K562 (cell line): ENCODE measurements at regions not wholly inside any gene's neighbourhood (a gene's known extent, or its start where the extent isn't known, plus 50 kb on each side); places are given as distances from the start of the nearest gene placed in this dataset.

ENCODE experiments used
- EP300 ChIP-seq: IDR thresholded peaks from 2 replicates; pipeline ENCODE4 v1.6.1; 2012; ENCODE audit warnings: low read length, improper control_type of control experiment
- EZH2 ChIP-seq: IDR thresholded peaks from 2 replicates; pipeline ENCODE4 v1.6.1; 2012; ENCODE audit warnings: low read depth, mild to moderate bottlenecking, inconsistent platforms, low read length, borderline replicate concordance
- MAFG ChIP-seq: fragments of 450-650 bp; conservative IDR thresholded peaks from 2 replicates; pipeline ENCODE4 v1.6.1; 2016; ENCODE audit warnings: missing genetic modification characterization, missing compliant biosample characterization
- ZNF76 ChIP-seq: fragments of 250-450 bp; sonication (Bioruptor Pico); IDR thresholded peaks from 2 replicates; pipeline ENCODE4 v1.4.0; 2020; ENCODE audit warnings: mild to moderate bottlenecking, moderate library complexity, borderline replicate concordance
- ZSCAN32 ChIP-seq: fragments of 450-650 bp; formaldehyde crosslinking; IDR thresholded peaks from 2 replicates; pipeline ENCODE4 v1.4.0; 2020; ENCODE audit warnings: mild to moderate bottlenecking, moderate library complexity
- TF ChIP-seq, protein P1 (sequence below): sonication (generic); formaldehyde crosslinking; IDR thresholded peaks from 2 replicates; pipeline ENCODE4 v1.8.0; 2022; ENCODE audit warnings: missing genetic modification reagents, mild to moderate bottlenecking, borderline replicate concordance
- TF ChIP-seq, protein P2 (sequence below), 2 experiments: fragments of 450-650 bp; conservative IDR thresholded peaks; 2 replicates each; pipeline ENCODE4 v1.6.1; 2017; ENCODE audit warnings: mild to moderate bottlenecking in 2 of 2, moderate library complexity in 2 of 2
- TF ChIP-seq, protein P3 (sequence below): sonication (generic); formaldehyde crosslinking; IDR thresholded peaks from 2 replicates; pipeline ENCODE4 v1.8.0; 2022; ENCODE audit warnings: missing genetic modification reagents, mild to moderate bottlenecking, borderline replicate concordance
- TF ChIP-seq, protein P4 (sequence below): sonication (generic); formaldehyde crosslinking; IDR thresholded peaks from 2 replicates; pipeline ENCODE4 v1.8.0; 2023; ENCODE audit warnings: missing genetic modification reagents, mild to moderate bottlenecking, borderline replicate concordance
- TF ChIP-seq, protein P5 (sequence below), 3 experiments: IDR thresholded peaks in 2 of 3; conservative IDR thresholded peaks in 1 of 3; 2 replicates each; pipeline ENCODE4 v1.5.1; 2011 to 2012; ENCODE audit warnings: low read length in 3 of 3, mild to moderate bottlenecking in 3 of 3, control low read depth in 2 of 3, improper control_type of control experiment in 1 of 3, inconsistent platforms in 1 of 3, low read depth in 1 of 3, mixed read lengths in 1 of 3, moderate library complexity in 1 of 3; ENCODE audit not compliant: insufficient read depth in 2 of 3
- TF ChIP-seq, protein P6 (sequence below): fragments of 450-650 bp; formaldehyde crosslinking; IDR thresholded peaks from 2 replicates; pipeline ENCODE4 v1.4.0; 2020; ENCODE audit warnings: mild to moderate bottlenecking
- TF ChIP-seq, protein P7 (sequence below): sonication (generic); formaldehyde crosslinking; IDR thresholded peaks from 2 replicates; pipeline ENCODE4 v1.4.0; 2020; ENCODE audit warnings: mild to moderate bottlenecking, missing genetic modification reagents
- TF ChIP-seq, protein P8 (sequence below): fragments of 450-650 bp; conservative IDR thresholded peaks from 2 replicates; pipeline ENCODE4 v1.6.1; 2016; ENCODE audit warnings: missing genetic modification characterization, low read depth, mild to moderate bottlenecking, missing compliant biosample characterization, moderate library complexity

DNA sequence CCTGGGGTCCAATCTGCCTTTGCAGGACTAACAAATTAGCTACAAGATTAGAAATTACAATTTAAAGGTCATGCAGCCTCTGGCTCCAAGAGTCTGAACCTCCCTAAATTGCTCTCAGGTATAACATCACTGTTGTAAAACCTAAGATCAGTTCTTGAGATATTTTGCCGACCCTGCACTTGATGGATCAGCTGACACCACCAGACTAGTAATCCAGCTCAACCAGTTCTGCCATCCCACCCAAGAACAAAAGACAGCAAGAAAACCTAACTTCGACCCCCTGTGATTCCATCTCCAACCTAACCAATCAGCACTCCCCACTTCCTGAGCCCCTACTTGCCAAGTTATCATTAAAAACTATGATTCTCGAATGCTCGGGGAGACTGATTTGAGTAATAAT lies 323.0 kb upstream of the BOD1L1 start:
- TF ChIP-seq, protein P1, sequence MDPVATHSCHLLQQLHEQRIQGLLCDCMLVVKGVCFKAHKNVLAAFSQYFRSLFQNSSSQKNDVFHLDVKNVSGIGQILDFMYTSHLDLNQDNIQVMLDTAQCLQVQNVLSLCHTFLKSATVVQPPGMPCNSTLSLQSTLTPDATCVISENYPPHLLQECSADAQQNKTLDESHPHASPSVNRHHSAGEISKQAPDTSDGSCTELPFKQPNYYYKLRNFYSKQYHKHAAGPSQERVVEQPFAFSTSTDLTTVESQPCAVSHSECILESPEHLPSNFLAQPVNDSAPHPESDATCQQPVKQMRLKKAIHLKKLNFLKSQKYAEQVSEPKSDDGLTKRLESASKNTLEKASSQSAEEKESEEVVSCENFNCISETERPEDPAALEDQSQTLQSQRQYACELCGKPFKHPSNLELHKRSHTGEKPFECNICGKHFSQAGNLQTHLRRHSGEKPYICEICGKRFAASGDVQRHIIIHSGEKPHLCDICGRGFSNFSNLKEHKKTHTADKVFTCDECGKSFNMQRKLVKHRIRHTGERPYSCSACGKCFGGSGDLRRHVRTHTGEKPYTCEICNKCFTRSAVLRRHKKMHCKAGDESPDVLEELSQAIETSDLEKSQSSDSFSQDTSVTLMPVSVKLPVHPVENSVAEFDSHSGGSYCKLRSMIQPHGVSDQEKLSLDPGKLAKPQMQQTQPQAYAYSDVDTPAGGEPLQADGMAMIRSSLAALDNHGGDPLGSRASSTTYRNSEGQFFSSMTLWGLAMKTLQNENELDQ: no peak
- TF ChIP-seq ZSCAN32 (no peak), MAFG (tag) (no peak), EP300 (no peak), ZNF76 (CRISPR knock-in tag) (no peak), EZH2 (no peak)
- TF ChIP-seq, protein P2, sequence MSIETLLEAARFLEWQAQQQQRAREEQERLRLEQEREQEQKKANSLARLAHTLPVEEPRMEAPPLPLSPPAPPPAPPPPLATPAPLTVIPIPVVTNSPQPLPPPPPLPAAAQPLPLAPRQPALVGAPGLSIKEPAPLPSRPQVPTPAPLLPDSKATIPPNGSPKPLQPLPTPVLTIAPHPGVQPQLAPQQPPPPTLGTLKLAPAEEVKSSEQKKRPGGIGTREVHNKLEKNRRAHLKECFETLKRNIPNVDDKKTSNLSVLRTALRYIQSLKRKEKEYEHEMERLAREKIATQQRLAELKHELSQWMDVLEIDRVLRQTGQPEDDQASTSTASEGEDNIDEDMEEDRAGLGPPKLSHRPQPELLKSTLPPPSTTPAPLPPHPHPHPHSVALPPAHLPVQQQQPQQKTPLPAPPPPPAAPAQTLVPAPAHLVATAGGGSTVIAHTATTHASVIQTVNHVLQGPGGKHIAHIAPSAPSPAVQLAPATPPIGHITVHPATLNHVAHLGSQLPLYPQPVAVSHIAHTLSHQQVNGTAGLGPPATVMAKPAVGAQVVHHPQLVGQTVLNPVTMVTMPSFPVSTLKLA (conservative IDR thresholded peaks at IDR 0.05): no peak
- TF ChIP-seq, protein P3, sequence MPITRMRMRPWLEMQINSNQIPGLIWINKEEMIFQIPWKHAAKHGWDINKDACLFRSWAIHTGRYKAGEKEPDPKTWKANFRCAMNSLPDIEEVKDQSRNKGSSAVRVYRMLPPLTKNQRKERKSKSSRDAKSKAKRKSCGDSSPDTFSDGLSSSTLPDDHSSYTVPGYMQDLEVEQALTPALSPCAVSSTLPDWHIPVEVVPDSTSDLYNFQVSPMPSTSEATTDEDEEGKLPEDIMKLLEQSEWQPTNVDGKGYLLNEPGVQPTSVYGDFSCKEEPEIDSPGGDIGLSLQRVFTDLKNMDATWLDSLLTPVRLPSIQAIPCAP (CRISPR knock-in tag): no peak
- TF ChIP-seq, protein P4, sequence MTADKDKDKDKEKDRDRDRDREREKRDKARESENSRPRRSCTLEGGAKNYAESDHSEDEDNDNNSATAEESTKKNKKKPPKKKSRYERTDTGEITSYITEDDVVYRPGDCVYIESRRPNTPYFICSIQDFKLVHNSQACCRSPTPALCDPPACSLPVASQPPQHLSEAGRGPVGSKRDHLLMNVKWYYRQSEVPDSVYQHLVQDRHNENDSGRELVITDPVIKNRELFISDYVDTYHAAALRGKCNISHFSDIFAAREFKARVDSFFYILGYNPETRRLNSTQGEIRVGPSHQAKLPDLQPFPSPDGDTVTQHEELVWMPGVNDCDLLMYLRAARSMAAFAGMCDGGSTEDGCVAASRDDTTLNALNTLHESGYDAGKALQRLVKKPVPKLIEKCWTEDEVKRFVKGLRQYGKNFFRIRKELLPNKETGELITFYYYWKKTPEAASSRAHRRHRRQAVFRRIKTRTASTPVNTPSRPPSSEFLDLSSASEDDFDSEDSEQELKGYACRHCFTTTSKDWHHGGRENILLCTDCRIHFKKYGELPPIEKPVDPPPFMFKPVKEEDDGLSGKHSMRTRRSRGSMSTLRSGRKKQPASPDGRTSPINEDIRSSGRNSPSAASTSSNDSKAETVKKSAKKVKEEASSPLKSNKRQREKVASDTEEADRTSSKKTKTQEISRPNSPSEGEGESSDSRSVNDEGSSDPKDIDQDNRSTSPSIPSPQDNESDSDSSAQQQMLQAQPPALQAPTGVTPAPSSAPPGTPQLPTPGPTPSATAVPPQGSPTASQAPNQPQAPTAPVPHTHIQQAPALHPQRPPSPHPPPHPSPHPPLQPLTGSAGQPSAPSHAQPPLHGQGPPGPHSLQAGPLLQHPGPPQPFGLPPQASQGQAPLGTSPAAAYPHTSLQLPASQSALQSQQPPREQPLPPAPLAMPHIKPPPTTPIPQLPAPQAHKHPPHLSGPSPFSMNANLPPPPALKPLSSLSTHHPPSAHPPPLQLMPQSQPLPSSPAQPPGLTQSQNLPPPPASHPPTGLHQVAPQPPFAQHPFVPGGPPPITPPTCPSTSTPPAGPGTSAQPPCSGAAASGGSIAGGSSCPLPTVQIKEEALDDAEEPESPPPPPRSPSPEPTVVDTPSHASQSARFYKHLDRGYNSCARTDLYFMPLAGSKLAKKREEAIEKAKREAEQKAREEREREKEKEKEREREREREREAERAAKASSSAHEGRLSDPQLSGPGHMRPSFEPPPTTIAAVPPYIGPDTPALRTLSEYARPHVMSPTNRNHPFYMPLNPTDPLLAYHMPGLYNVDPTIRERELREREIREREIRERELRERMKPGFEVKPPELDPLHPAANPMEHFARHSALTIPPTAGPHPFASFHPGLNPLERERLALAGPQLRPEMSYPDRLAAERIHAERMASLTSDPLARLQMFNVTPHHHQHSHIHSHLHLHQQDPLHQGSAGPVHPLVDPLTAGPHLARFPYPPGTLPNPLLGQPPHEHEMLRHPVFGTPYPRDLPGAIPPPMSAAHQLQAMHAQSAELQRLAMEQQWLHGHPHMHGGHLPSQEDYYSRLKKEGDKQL (CRISPR knock-in tag): no peak
- TF ChIP-seq, protein P5, sequence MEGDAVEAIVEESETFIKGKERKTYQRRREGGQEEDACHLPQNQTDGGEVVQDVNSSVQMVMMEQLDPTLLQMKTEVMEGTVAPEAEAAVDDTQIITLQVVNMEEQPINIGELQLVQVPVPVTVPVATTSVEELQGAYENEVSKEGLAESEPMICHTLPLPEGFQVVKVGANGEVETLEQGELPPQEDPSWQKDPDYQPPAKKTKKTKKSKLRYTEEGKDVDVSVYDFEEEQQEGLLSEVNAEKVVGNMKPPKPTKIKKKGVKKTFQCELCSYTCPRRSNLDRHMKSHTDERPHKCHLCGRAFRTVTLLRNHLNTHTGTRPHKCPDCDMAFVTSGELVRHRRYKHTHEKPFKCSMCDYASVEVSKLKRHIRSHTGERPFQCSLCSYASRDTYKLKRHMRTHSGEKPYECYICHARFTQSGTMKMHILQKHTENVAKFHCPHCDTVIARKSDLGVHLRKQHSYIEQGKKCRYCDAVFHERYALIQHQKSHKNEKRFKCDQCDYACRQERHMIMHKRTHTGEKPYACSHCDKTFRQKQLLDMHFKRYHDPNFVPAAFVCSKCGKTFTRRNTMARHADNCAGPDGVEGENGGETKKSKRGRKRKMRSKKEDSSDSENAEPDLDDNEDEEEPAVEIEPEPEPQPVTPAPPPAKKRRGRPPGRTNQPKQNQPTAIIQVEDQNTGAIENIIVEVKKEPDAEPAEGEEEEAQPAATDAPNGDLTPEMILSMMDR (IDR thresholded peaks at IDR 0.05 in 2 of 3, conservative IDR thresholded peaks at IDR 0.05 in 1 of 3; ENCODE audit: insufficient read depth in 2 of 3, low read depth in 1 of 3, low read length in 3 of 3): no peak
- TF ChIP-seq, protein P6, sequence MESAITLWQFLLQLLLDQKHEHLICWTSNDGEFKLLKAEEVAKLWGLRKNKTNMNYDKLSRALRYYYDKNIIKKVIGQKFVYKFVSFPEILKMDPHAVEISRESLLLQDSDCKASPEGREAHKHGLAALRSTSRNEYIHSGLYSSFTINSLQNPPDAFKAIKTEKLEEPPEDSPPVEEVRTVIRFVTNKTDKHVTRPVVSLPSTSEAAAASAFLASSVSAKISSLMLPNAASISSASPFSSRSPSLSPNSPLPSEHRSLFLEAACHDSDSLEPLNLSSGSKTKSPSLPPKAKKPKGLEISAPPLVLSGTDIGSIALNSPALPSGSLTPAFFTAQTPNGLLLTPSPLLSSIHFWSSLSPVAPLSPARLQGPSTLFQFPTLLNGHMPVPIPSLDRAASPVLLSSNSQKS: no peak
- TF ChIP-seq, protein P7, sequence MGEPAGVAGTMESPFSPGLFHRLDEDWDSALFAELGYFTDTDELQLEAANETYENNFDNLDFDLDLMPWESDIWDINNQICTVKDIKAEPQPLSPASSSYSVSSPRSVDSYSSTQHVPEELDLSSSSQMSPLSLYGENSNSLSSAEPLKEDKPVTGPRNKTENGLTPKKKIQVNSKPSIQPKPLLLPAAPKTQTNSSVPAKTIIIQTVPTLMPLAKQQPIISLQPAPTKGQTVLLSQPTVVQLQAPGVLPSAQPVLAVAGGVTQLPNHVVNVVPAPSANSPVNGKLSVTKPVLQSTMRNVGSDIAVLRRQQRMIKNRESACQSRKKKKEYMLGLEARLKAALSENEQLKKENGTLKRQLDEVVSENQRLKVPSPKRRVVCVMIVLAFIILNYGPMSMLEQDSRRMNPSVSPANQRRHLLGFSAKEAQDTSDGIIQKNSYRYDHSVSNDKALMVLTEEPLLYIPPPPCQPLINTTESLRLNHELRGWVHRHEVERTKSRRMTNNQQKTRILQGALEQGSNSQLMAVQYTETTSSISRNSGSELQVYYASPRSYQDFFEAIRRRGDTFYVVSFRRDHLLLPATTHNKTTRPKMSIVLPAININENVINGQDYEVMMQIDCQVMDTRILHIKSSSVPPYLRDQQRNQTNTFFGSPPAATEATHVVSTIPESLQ: no peak
- TF ChIP-seq, protein P8, sequence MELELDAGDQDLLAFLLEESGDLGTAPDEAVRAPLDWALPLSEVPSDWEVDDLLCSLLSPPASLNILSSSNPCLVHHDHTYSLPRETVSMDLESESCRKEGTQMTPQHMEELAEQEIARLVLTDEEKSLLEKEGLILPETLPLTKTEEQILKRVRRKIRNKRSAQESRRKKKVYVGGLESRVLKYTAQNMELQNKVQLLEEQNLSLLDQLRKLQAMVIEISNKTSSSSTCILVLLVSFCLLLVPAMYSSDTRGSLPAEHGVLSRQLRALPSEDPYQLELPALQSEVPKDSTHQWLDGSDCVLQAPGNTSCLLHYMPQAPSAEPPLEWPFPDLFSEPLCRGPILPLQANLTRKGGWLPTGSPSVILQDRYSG: no peak
